ENCODE measurements at regions not wholly inside any gene's neighbourhood (a gene's known extent, or its start where the extent isn't known, plus 50 kb on each side); places are given as distances from the start of the nearest gene placed in this dataset.

- Histone ChIP-seq H3K36me3 (replicated peaks in 1 of 2; ENCODE audit: control insufficient read depth in 1 of 2, insufficient read depth in 2 of 2, low read length in 2 of 2) (no peaks in the 10 kb centered on the region), H3K4me3 (replicated peaks in 1 of 3; ENCODE audit: low read depth in 2 of 3, low read length in 3 of 3) (no peak overlapping the region), H3K27me3 (ENCODE audit: control insufficient read depth in 2 of 2, insufficient read depth in 2 of 2, low read length in 2 of 2) (no peaks in the 10 kb centered on the region), H3K4me2 (replicated peaks; ENCODE audit: extremely low read depth, low read length, poor library complexity, severe bottlenecking) (no peak overlapping the region), H4K20me1 (ENCODE audit: insufficient read depth, low read length) (no peaks in the 10 kb centered on the region), H3K9ac (ENCODE audit: insufficient read depth, low read length, poor library complexity, severe bottlenecking) (no peak overlapping the region), H3K79me2 (ENCODE audit: insufficient read depth, low read length) (no peaks in the 10 kb centered on the region), H3K9me3 (replicated peaks in 1 of 2; ENCODE audit: control insufficient read depth in 1 of 2, insufficient read depth in 1 of 2, low read length in 2 of 2) (peaks cover 0 to 3% of the 10 kb centered on the region in 2 donors), H2AFZ (ENCODE audit: insufficient read depth, low read depth, low read length, poor library complexity, severe bottlenecking) (no peak overlapping the region), H3K4me1 (ENCODE audit: control insufficient read depth in 1 of 2, insufficient read depth in 2 of 2, low read length in 2 of 2) (no peaks in the 10 kb centered on the region), H3K27ac (ENCODE audit: low read depth in 1 of 2, low read length in 2 of 2) (no peak overlapping the region)
- Mint-ChIP-seq H3K27ac (no peak overlapping the region), H3K27me3 (ENCODE audit: low read depth in 3 of 3) (peaks cover 0 to 3% (median 2%) of the 10 kb centered on the region in 3 donors), H3K4me1 (no peaks in the 10 kb centered on the region), H3K36me3 (no peaks in the 10 kb centered on the region), H3K9me3 (peaks cover 0 to 8% (median 0%) of the 10 kb centered on the region in 7 donors), H3K4me3 (no peak overlapping the region)
- TF ChIP-seq CTCF (IDR thresholded peaks at IDR 0.05) = no peak
- intact Hi-C loops (cut with micrococcal nuclease) = no loop called here
- WGBS (ENCODE audit: insufficient coverage) = no CpG with 5 or more reads among the region's 2 CpGs
- DNase-seq = no peak
These were observed 463.6 kb upstream of the THRB start for GRCh38 chr3:24958271-24958670.

GRCh38 chr3:24958910-24959447 lies 464.3 kb upstream of the THRB start:
- no peak for TF ChIP-seq CTCF (IDR thresholded peaks at IDR 0.05)
- 94% methylated on average over 4 of the region's 5 CpGs for WGBS (ENCODE audit: insufficient coverage)
- H3K9me3 ChIP-seq (replicated peaks in 1 of 2; ENCODE audit: control insufficient read depth in 1 of 2, insufficient read depth in 1 of 2, low read length in 2 of 2) = peaks cover 0 to 3% of the 10 kb centered on the region in 2 donors
- H3K27ac ChIP-seq (ENCODE audit: low read depth in 1 of 2, low read length in 2 of 2) = no peak overlapping the region
- H3K4me3 Mint-ChIP-seq = no peak overlapping the region
- H4K20me1 ChIP-seq (ENCODE audit: insufficient read depth, low read length) = no peaks in the 10 kb centered on the region
- no peak overlapping the region for H3K9ac ChIP-seq (ENCODE audit: insufficient read depth, low read length, poor library complexity, severe bottlenecking)
- intact Hi-C loops (cut with micrococcal nuclease) = no loop called here
- no peaks in the 10 kb centered on the region for H3K4me1 ChIP-seq (ENCODE audit: control insufficient read depth in 1 of 2, insufficient read depth in 2 of 2, low read length in 2 of 2)
- no peaks in the 10 kb centered on the region for H3K36me3 Mint-ChIP-seq
- no peaks in the 10 kb centered on the region for H3K27me3 ChIP-seq (ENCODE audit: control insufficient read depth in 2 of 2, insufficient read depth in 2 of 2, low read length in 2 of 2)
- peaks cover 0 to 3% (median 2%) of the 10 kb centered on the region in 3 donors for H3K27me3 Mint-ChIP-seq (ENCODE audit: low read depth in 3 of 3)
- no peak overlapping the region for H2AFZ ChIP-seq (ENCODE audit: insufficient read depth, low read depth, low read length, poor library complexity, severe bottlenecking)
- no peaks in the 10 kb centered on the region for H3K79me2 ChIP-seq (ENCODE audit: insufficient read depth, low read length)
- H3K4me1 Mint-ChIP-seq = no peaks in the 10 kb centered on the region
- no peak overlapping the region for H3K27ac Mint-ChIP-seq
- peaks cover 0 to 8% (median 0%) of the 10 kb centered on the region in 7 donors for H3K9me3 Mint-ChIP-seq
- no peak for DNase-seq
- H3K4me2 ChIP-seq (replicated peaks; ENCODE audit: extremely low read depth, low read length, poor library complexity, severe bottlenecking) = no peak overlapping the region
- H3K4me3 ChIP-seq (replicated peaks in 1 of 3; ENCODE audit: low read depth in 2 of 3, low read length in 3 of 3) = no peak overlapping the region
- H3K36me3 ChIP-seq (replicated peaks in 1 of 2; ENCODE audit: control insufficient read depth in 1 of 2, insufficient read depth in 2 of 2, low read length in 2 of 2) = no peaks in the 10 kb centered on the region

All from CD14-positive monocyte (primary cell).